GM23248 (cell line): ENCODE measurements at regions not wholly inside any gene's neighbourhood (a gene's known extent, or its start where the extent isn't known, plus 50 kb on each side); places are given as distances from the start of the nearest gene placed in this dataset.

ENCODE experiments used
- EZH2 ChIP-seq: fragments of 200-600 bp; sonication (generic); IDR thresholded peaks from 2 replicates; pipeline ENCODE4 v1.6.1; 2018; ENCODE audit warnings: antibody characterized with exemption, mild to moderate bottlenecking; ENCODE audit not compliant: insufficient read depth, poor library complexity, severe bottlenecking
- EZH2phosphoT487 ChIP-seq: fragments of 200-600 bp; sonication (generic); IDR thresholded peaks from 2 replicates; pipeline ENCODE4 v1.6.1; 2018; ENCODE audit warnings: antibody characterized with exemption, moderate library complexity, mild to moderate bottlenecking, low read depth; ENCODE audit not compliant: insufficient read depth

DNA sequence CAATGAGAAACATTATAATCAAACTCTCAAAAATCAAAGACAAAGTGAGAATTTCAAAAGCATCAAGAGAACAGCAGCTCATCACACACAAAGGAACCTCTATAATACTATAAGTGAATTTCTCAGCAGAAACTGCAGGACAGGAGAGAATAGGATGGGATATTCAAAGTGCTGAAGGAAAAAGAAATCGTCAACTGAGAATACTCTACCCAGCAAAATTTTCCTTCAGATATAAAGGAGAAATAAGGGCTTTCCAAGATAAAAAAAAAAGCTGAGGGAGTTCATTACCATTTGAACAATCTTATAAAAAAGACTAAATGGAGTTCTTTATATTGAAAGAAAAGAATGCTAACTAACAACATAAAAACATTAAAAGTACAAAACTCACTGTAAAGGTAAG lies 481.1 kb downstream of the TLE4 start:
- TF ChIP-seq EZH2 (no peak), EZH2phosphoT487 (no peak)
